ENCODE measurements at regions not wholly inside any gene's neighbourhood (a gene's known extent, or its start where the extent isn't known, plus 50 kb on each side); places are given as distances from the start of the nearest gene placed in this dataset.

DNA sequence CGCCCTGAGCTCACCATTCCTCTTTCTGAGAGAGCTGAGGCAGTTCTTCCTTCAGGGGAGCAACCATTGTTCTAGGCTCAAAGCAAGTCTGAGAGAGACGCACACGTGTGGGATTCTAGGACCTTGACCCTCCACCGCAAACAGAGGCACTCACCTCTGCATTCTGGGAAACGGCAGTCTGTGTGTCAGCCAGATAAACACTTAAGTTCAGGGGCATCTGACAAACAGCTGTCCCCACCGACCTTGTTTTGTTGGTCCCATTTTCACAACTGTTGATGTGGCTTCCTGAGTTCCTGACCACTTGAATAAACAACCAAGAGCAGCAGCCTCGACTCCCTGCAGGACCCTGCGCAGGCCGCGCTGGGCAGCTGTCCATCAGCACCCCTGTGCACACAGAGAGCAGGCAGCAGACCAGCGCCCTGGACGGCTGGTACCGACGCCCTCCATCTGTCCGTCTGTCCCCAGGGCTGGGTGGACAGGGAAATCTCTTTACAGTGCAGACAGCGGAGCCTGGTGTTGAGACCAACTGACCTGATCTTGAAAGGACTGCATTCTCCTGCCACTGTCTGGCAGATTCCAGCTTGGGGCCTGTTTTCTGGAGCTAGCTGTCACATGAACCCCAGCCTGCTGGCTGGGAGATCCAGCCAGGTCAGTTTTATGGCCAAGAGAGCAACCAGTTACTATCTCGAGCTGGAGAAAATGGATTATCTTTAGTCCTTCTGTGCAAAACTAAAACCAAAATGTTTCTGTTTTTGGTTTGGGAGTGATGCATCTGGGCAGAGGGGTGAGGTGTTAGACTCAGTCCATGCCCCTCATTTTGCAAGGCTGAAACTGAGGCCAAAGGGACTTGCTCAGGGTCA, 64.2 kb downstream of the FAM43A start (continued):
- TF ChIP-seq, protein P1, sequence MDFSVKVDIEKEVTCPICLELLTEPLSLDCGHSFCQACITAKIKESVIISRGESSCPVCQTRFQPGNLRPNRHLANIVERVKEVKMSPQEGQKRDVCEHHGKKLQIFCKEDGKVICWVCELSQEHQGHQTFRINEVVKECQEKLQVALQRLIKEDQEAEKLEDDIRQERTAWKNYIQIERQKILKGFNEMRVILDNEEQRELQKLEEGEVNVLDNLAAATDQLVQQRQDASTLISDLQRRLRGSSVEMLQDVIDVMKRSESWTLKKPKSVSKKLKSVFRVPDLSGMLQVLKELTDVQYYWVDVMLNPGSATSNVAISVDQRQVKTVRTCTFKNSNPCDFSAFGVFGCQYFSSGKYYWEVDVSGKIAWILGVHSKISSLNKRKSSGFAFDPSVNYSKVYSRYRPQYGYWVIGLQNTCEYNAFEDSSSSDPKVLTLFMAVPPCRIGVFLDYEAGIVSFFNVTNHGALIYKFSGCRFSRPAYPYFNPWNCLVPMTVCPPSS (IDR thresholded peaks at IDR 0.05), result no peak
- TF ChIP-seq RAD21 (CRISPR knock-in tag; IDR thresholded peaks at IDR 0.05), result no peak
- no peak for TF ChIP-seq SP5 (CRISPR knock-in tag; IDR thresholded peaks at IDR 0.05; ENCODE audit: borderline replicate concordance, low read depth)
- TF ChIP-seq HDAC1 (CRISPR knock-in tag; IDR thresholded peaks at IDR 0.05), result peak; percentile 75; the same call in 1 of the 2 replicates
- peak; percentile 77 for TF ChIP-seq NR2F2 (IDR thresholded peaks at IDR 0.05; ENCODE audit: borderline replicate concordance, low read depth)
- peak; percentile 31; the same call in 1 of the 2 replicates for TF ChIP-seq DNMT1 (CRISPR knock-in tag; IDR thresholded peaks at IDR 0.05)
- TF ChIP-seq ARID3A (IDR thresholded peaks at IDR 0.05; ENCODE audit: low read depth, low read length), result no peak
- 0 out of 2 replicates have a peak, but pooled peaks have one; percentile 26 for TF ChIP-seq ZNF761 (CRISPR knock-in tag; conservative IDR thresholded peaks at IDR 0.05)
- peak; percentile 76; the same call in 1 of the 2 replicates for TF ChIP-seq ZNF724P (CRISPR knock-in tag; IDR thresholded peaks at IDR 0.05; ENCODE audit: borderline replicate concordance)
- TF ChIP-seq THAP11 (CRISPR knock-in tag; IDR thresholded peaks at IDR 0.05), result peak; percentile 72
- no peak for TF ChIP-seq KLF15 (CRISPR knock-in tag; IDR thresholded peaks at IDR 0.05; ENCODE audit: borderline replicate concordance)
- TF ChIP-seq, protein P2, sequence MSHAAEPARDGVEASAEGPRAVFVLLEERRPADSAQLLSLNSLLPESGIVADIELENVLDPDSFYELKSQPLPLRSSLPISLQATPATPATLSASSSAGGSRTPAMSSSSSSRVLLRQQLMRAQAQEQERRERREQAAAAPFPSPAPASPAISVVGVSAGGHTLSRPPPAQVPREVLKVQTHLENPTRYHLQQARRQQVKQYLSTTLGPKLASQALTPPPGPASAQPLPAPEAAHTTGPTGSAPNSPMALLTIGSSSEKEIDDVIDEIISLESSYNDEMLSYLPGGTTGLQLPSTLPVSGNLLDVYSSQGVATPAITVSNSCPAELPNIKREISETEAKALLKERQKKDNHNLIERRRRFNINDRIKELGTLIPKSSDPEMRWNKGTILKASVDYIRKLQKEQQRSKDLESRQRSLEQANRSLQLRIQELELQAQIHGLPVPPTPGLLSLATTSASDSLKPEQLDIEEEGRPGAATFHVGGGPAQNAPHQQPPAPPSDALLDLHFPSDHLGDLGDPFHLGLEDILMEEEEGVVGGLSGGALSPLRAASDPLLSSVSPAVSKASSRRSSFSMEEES (CRISPR knock-in tag; IDR thresholded peaks at IDR 0.05), result peak; percentile 77
- no peak for TF ChIP-seq MTF2 (CRISPR knock-in tag; IDR thresholded peaks at IDR 0.05; ENCODE audit: borderline replicate concordance)
- peak; percentile 85; the same call in 1 of the 2 replicates for TF ChIP-seq ZNF563 (CRISPR knock-in tag; IDR thresholded peaks at IDR 0.05)
- TF ChIP-seq SRSF4 (IDR thresholded peaks at IDR 0.05; ENCODE audit: low read depth, low read length, poor library complexity, severe bottlenecking), result no peak
- peak; percentile 86 for TF ChIP-seq CBFB (CRISPR knock-in tag; IDR thresholded peaks at IDR 0.05)
- peak; percentile 96 for TF ChIP-seq ZNF18 (CRISPR knock-in tag; IDR thresholded peaks at IDR 0.05; ENCODE audit: insufficient replicate concordance)
- TF ChIP-seq ZNF263 (CRISPR knock-in tag; IDR thresholded peaks at IDR 0.05), result no peak
- TF ChIP-seq, protein P3, sequence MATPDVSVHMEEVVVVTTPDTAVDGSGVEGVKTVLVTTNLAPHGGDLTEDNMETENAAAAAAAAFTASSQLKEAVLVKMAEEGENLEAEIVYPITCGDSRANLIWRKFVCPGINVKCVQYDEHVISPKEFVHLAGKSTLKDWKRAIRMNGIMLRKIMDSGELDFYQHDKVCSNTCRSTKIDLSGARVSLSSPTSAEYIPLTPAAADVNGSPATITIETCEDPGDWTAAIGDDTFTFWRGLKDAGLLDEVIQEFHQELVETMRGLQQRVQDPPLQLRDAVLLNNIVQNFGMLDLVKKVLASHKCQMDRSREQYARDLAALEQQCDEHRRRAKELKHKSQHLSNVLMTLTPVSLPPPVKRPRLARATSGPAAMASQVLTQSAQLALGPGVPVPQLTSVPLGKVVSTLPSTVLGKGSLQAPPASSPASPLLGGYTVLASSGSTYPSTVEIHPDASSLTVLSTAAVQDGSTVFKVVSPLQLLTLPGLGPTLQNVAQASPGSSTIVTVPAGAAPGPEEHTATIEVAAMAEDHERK (CRISPR knock-in tag; IDR thresholded peaks at IDR 0.05; ENCODE audit: low read depth), result no peak
- TF ChIP-seq ZBTB38 (CRISPR knock-in tag; IDR thresholded peaks at IDR 0.05), result peak; percentile 83; the same call in 1 of the 2 replicates
- no peak for TF ChIP-seq PHB2 (IDR thresholded peaks at IDR 0.05; ENCODE audit: partially characterized antibody)
- TF ChIP-seq NFRKB (IDR thresholded peaks at IDR 0.05), result no peak
- TF ChIP-seq NR2C2 (CRISPR knock-in tag; IDR thresholded peaks at IDR 0.05; ENCODE audit: borderline replicate concordance), result peak; percentile 83
